Kidney capillary endothelial cell (primary cell): ENCODE measurements at regions not wholly inside any gene's neighbourhood (a gene's known extent, or its start where the extent isn't known, plus 50 kb on each side); places are given as distances from the start of the nearest gene placed in this dataset.
A peak's percentile ranks its signal among the peaks of the same experiment; 100 is the strongest.
"Not testable (repeated sequence)": the region's sequence is repeated elsewhere in the genome, so short reads cannot be mapped to it uniquely, and the experiment has no call there.

ENCODE experiments used
- DNase-seq: peaks from one replicate; pipeline ENCODE4 v3.0.0-alpha.2; 2018; ENCODE audit warnings: low spot score

GRCh38 chr4:134145369-134145768 lies 56.2 kb downstream of the PABPC4L start:
- no peak for DNase-seq

- no peak for DNase-seq
These were observed 57.3 kb downstream of the PABPC4L start for GRCh38 chr4:134144337-134144736.

GRCh38 chr4:134141728-134142127 lies 59.9 kb downstream of the PABPC4L start:
- no peak for DNase-seq

GRCh38 chr4:134139188-134139587 lies 62.4 kb downstream of the PABPC4L start:
- no peak for DNase-seq

- DNase-seq, result no peak
These were observed 69.4 kb downstream of the PABPC4L start for GRCh38 chr4:134132086-134132783.

GRCh38 chr4:134126955-134127354 lies 74.6 kb downstream of the PABPC4L start:
- DNase-seq, result no peak

GRCh38 chr4:134126000-134126560 lies 75.5 kb downstream of the PABPC4L start:
- no peak for DNase-seq

- DNase-seq, result no peak
These were observed 78.7 kb downstream of the PABPC4L start for GRCh38 chr4:134122903-134123302.

- DNase-seq, result no peak
These were observed 84.0 kb downstream of the PABPC4L start for GRCh38 chr4:134117392-134118183.

- no peak for DNase-seq
These were observed 111.7 kb downstream of the PABPC4L start for GRCh38 chr4:134089885-134090284.

- no peak for DNase-seq
These were observed 116.1 kb downstream of the PABPC4L start for GRCh38 chr4:134085496-134085895.

- DNase-seq, result not testable (repeated sequence)
These were observed 122.5 kb downstream of the PABPC4L start for GRCh38 chr4:134079085-134079484.

- DNase-seq, result no peak
These were observed 123.2 kb downstream of the PABPC4L start for GRCh38 chr4:134078230-134078914.

- no peak for DNase-seq
These were observed 127.9 kb downstream of the PABPC4L start for GRCh38 chr4:134073711-134074110.

- DNase-seq, result no peak
These were observed 129.5 kb downstream of the PABPC4L start for GRCh38 chr4:134072137-134072536.

GRCh38 chr4:134070174-134070573 lies 131.4 kb downstream of the PABPC4L start:
- no peak for DNase-seq

- no peak for DNase-seq
These were observed 144.2 kb downstream of the PABPC4L start for GRCh38 chr4:134057356-134057755.

GRCh38 chr4:134046221-134046620 lies 155.4 kb downstream of the PABPC4L start:
- not testable (repeated sequence) for DNase-seq

- no peak for DNase-seq
These were observed 156.2 kb downstream of the PABPC4L start for GRCh38 chr4:134045411-134045810.

GRCh38 chr4:134043266-134043665 lies 158.3 kb downstream of the PABPC4L start:
- DNase-seq, result no peak

GRCh38 chr4:134028421-134028820 lies 173.2 kb downstream of the PABPC4L start:
- DNase-seq, result no peak

- DNase-seq, result peak; percentile 26
These were observed 173.7 kb downstream of the PABPC4L start for GRCh38 chr4:134027931-134028330.

- no peak for DNase-seq
These were observed 177.3 kb downstream of the PABPC4L start for GRCh38 chr4:134024251-134024650.
